Adrenal gland (tissue), 5 donors: ENCODE measurements at regions not wholly inside any gene's neighbourhood (a gene's known extent, or its start where the extent isn't known, plus 50 kb on each side); places are given as distances from the start of the nearest gene placed in this dataset.

ENCODE experiments used
- CTCF ChIP-seq, 6 experiments: fragments of 450-650 bp in 4 of 6; fragments of 200-600 bp in 2 of 6; sonication (generic) in 1 of 6; IDR thresholded peaks; 1 replicate in 5 of 6; 2 replicates in 1 of 6; pipeline versions ENCODE4 v1.5.1 to v1.8.0; 2016 to 2021; ENCODE audit warnings: antibody characterized with exemption in 6 of 6, mild to moderate bottlenecking in 2 of 6, moderate library complexity in 1 of 6
- POLR2A ChIP-seq, 2 donors: fragments of 450-650 bp; IDR thresholded peaks; one replicate each; pipeline ENCODE4 v1.6.1; 2017; ENCODE audit warnings: antibody characterized with exemption in 2 of 2, mild to moderate bottlenecking in 2 of 2, moderate library complexity in 1 of 2
- donor health status: DM: no; HTN: no; CAD: no.

- TF ChIP-seq POLR2A (IDR thresholded peaks at IDR 0.05) (no peak), CTCF (IDR thresholded peaks at IDR 0.05) (no peak)
These were observed 1518.0 kb downstream of the NCAM2 start for GRCh38 chr21:22516230-22516629.
